ENCODE measurements at regions not wholly inside any gene's neighbourhood (a gene's known extent, or its start where the extent isn't known, plus 50 kb on each side); places are given as distances from the start of the nearest gene placed in this dataset.

- no peak for TF ChIP-seq CTCF (conservative IDR thresholded peaks at IDR 0.05; ENCODE audit: low read depth, low read length)
- no peak for TF ChIP-seq EZH2 (IDR thresholded peaks at IDR 0.05; ENCODE audit: low read length, unreplicated experiment)
- TF ChIP-seq EZH2phosphoT487 (IDR thresholded peaks at IDR 0.05; ENCODE audit: borderline replicate concordance, low read length): no peak
These were observed 393.5 kb upstream of the PCDH9 start for GRCh38 chr13:67623630-67624029.

All from PC-3 (cell line).